ENCODE measurements at regions not wholly inside any gene's neighbourhood (a gene's known extent, or its start where the extent isn't known, plus 50 kb on each side); places are given as distances from the start of the nearest gene placed in this dataset.

GRCh38 chrX:34562006-34562405 lies 95.1 kb downstream of the TMEM47 start:
- Histone ChIP-seq H3K27ac (ENCODE audit: low read length, poor library complexity, severe bottlenecking) (no peak overlapping the region), H3K23ac (ENCODE audit: low read length in 2 of 2) (no peak overlapping the region), H3K36me3 (ENCODE audit: control insufficient read depth in 1 of 2, insufficient read depth in 2 of 2, low read depth in 1 of 2, low read length in 2 of 2) (no peaks in the 10 kb centered on the region), H4K91ac (ENCODE audit: low read length) (no peak overlapping the region), H3K9ac (ENCODE audit: low read length) (no peak overlapping the region), H2BK120ac (ENCODE audit: low read depth, low read length) (no peak overlapping the region), H2BK15ac (ENCODE audit: low read depth, poor library complexity, severe bottlenecking) (no peak overlapping the region), H2BK12ac (ENCODE audit: low read length in 2 of 2) (no peak overlapping the region), H3K79me1 (replicated peaks; ENCODE audit: low read length, poor library complexity, severe bottlenecking) (no peaks in the 10 kb centered on the region), H4K8ac (ENCODE audit: low read length) (no peak overlapping the region), H3K4ac (ENCODE audit: low read depth in 1 of 2, low read length in 2 of 2) (no peak overlapping the region), H3K27me3 (ENCODE audit: control insufficient read depth in 1 of 2, insufficient read depth in 1 of 2, low read length in 2 of 2) (no peaks in the 10 kb centered on the region), H3K14ac (ENCODE audit: low read length in 2 of 2) (no peak overlapping the region), H3K9me3 (ENCODE audit: control insufficient read depth, low read length) (no peaks in the 10 kb centered on the region), H3K4me3 (ENCODE audit: insufficient read depth in 1 of 2, low read depth in 1 of 2, low read length in 2 of 2) (no peak overlapping the region), H3K4me1 (ENCODE audit: control insufficient read depth, insufficient read depth, low read depth, low read length) (no peaks in the 10 kb centered on the region), H2BK5ac (ENCODE audit: low read depth, low read length, poor library complexity, severe bottlenecking) (no peak overlapping the region), H2AK5ac (ENCODE audit: low read length, severe bottlenecking) (no peak overlapping the region), H2AFZ (ENCODE audit: low read depth, low read length) (no peak overlapping the region), H3K4me2 (ENCODE audit: low read length, poor library complexity, severe bottlenecking) (no peak overlapping the region), H3K18ac (ENCODE audit: low read depth in 1 of 2, low read length in 2 of 2) (no peak overlapping the region)
- DNase-seq: no peak

- no peaks in the 10 kb centered on the region for H3K27me3 ChIP-seq (ENCODE audit: control insufficient read depth in 1 of 2, insufficient read depth in 1 of 2, low read length in 2 of 2)
- 100% methylated on average over 1 of the region's 4 CpGs for WGBS
- H2BK15ac ChIP-seq (ENCODE audit: low read depth, poor library complexity, severe bottlenecking): no peak overlapping the region
Observed at GRCh38 chrX:34560180-34560579, 96.9 kb downstream of the TMEM47 start.

GRCh38 chrX:34559325-34559724 lies 97.8 kb downstream of the TMEM47 start:
- Histone ChIP-seq H3K23ac (ENCODE audit: low read length in 2 of 2) (no peak overlapping the region), H4K91ac (ENCODE audit: low read length) (no peak overlapping the region), H3K4ac (ENCODE audit: low read depth in 1 of 2, low read length in 2 of 2) (no peak overlapping the region), H4K8ac (ENCODE audit: low read length) (no peak overlapping the region), H3K14ac (ENCODE audit: low read length in 2 of 2) (no peak overlapping the region), H2BK120ac (ENCODE audit: low read depth, low read length) (no peak overlapping the region), H3K79me1 (replicated peaks; ENCODE audit: low read length, poor library complexity, severe bottlenecking) (no peaks in the 10 kb centered on the region), H3K4me2 (ENCODE audit: low read length, poor library complexity, severe bottlenecking) (no peak overlapping the region), H2BK12ac (ENCODE audit: low read length in 2 of 2) (no peak overlapping the region), H2AK5ac (ENCODE audit: low read length, severe bottlenecking) (no peak overlapping the region), H3K9ac (ENCODE audit: low read length) (no peak overlapping the region), H3K18ac (ENCODE audit: low read depth in 1 of 2, low read length in 2 of 2) (no peak overlapping the region), H2BK5ac (ENCODE audit: low read depth, low read length, poor library complexity, severe bottlenecking) (no peak overlapping the region), H3K27ac (ENCODE audit: low read length, poor library complexity, severe bottlenecking) (no peak overlapping the region), H3K4me3 (ENCODE audit: insufficient read depth in 1 of 2, low read depth in 1 of 2, low read length in 2 of 2) (no peak overlapping the region), H3K9me3 (ENCODE audit: control insufficient read depth, low read length) (no peaks in the 10 kb centered on the region), H2AFZ (ENCODE audit: low read depth, low read length) (no peak overlapping the region), H3K4me1 (ENCODE audit: control insufficient read depth, insufficient read depth, low read depth, low read length) (no peaks in the 10 kb centered on the region), H3K36me3 (ENCODE audit: control insufficient read depth in 1 of 2, insufficient read depth in 2 of 2, low read depth in 1 of 2, low read length in 2 of 2) (no peaks in the 10 kb centered on the region), H3K27me3 (ENCODE audit: control insufficient read depth in 1 of 2, insufficient read depth in 1 of 2, low read length in 2 of 2) (no peaks in the 10 kb centered on the region), H2BK15ac (ENCODE audit: low read depth, poor library complexity, severe bottlenecking) (no peak overlapping the region)
- DNase-seq: no peak
- no CpG with 5 or more reads among the region's 1 CpG for WGBS

More at GRCh38 chrX:34560180-34560579, 96.9 kb downstream of the TMEM47 start:
- Histone ChIP-seq H2AFZ (ENCODE audit: low read depth, low read length) (no peak overlapping the region), H3K9ac (ENCODE audit: low read length) (no peak overlapping the region), H3K4me2 (ENCODE audit: low read length, poor library complexity, severe bottlenecking) (no peak overlapping the region), H3K23ac (ENCODE audit: low read length in 2 of 2) (no peak overlapping the region), H3K9me3 (ENCODE audit: control insufficient read depth, low read length) (no peaks in the 10 kb centered on the region), H2BK120ac (ENCODE audit: low read depth, low read length) (no peak overlapping the region), H4K8ac (ENCODE audit: low read length) (no peak overlapping the region), H3K79me1 (replicated peaks; ENCODE audit: low read length, poor library complexity, severe bottlenecking) (no peaks in the 10 kb centered on the region), H3K27ac (ENCODE audit: low read length, poor library complexity, severe bottlenecking) (no peak overlapping the region), H4K91ac (ENCODE audit: low read length) (no peak overlapping the region), H2BK12ac (ENCODE audit: low read length in 2 of 2) (no peak overlapping the region), H3K4me1 (ENCODE audit: control insufficient read depth, insufficient read depth, low read depth, low read length) (no peaks in the 10 kb centered on the region), H2AK5ac (ENCODE audit: low read length, severe bottlenecking) (no peak overlapping the region), H3K4me3 (ENCODE audit: insufficient read depth in 1 of 2, low read depth in 1 of 2, low read length in 2 of 2) (no peak overlapping the region), H3K4ac (ENCODE audit: low read depth in 1 of 2, low read length in 2 of 2) (no peak overlapping the region), H3K36me3 (ENCODE audit: control insufficient read depth in 1 of 2, insufficient read depth in 2 of 2, low read depth in 1 of 2, low read length in 2 of 2) (no peaks in the 10 kb centered on the region), H2BK5ac (ENCODE audit: low read depth, low read length, poor library complexity, severe bottlenecking) (no peak overlapping the region), H3K14ac (ENCODE audit: low read length in 2 of 2) (no peak overlapping the region), H3K18ac (ENCODE audit: low read depth in 1 of 2, low read length in 2 of 2) (no peak overlapping the region)
- no peak for DNase-seq

- no peak overlapping the region for H3K4me3 ChIP-seq (ENCODE audit: insufficient read depth in 1 of 2, low read depth in 1 of 2, low read length in 2 of 2)
- H2BK120ac ChIP-seq (ENCODE audit: low read depth, low read length): no peak overlapping the region
Observed at GRCh38 chrX:34557733-34558132, 99.4 kb downstream of the TMEM47 start.

More at GRCh38 chrX:34557733-34558132, 99.4 kb downstream of the TMEM47 start:
- Histone ChIP-seq H2BK5ac (ENCODE audit: low read depth, low read length, poor library complexity, severe bottlenecking) (no peak overlapping the region), H3K27me3 (ENCODE audit: control insufficient read depth in 1 of 2, insufficient read depth in 1 of 2, low read length in 2 of 2) (no peaks in the 10 kb centered on the region), H3K4ac (ENCODE audit: low read depth in 1 of 2, low read length in 2 of 2) (no peak overlapping the region), H2AFZ (ENCODE audit: low read depth, low read length) (no peak overlapping the region), H3K79me1 (replicated peaks; ENCODE audit: low read length, poor library complexity, severe bottlenecking) (no peaks in the 10 kb centered on the region), H3K27ac (ENCODE audit: low read length, poor library complexity, severe bottlenecking) (no peak overlapping the region), H3K9ac (ENCODE audit: low read length) (no peak overlapping the region), H2BK12ac (ENCODE audit: low read length in 2 of 2) (no peak overlapping the region), H4K8ac (ENCODE audit: low read length) (no peak overlapping the region), H3K23ac (ENCODE audit: low read length in 2 of 2) (no peak overlapping the region), H2AK5ac (ENCODE audit: low read length, severe bottlenecking) (no peak overlapping the region), H3K36me3 (ENCODE audit: control insufficient read depth in 1 of 2, insufficient read depth in 2 of 2, low read depth in 1 of 2, low read length in 2 of 2) (no peaks in the 10 kb centered on the region), H3K4me2 (ENCODE audit: low read length, poor library complexity, severe bottlenecking) (no peak overlapping the region), H3K18ac (ENCODE audit: low read depth in 1 of 2, low read length in 2 of 2) (no peak overlapping the region), H3K14ac (ENCODE audit: low read length in 2 of 2) (no peak overlapping the region), H3K4me1 (ENCODE audit: control insufficient read depth, insufficient read depth, low read depth, low read length) (no peaks in the 10 kb centered on the region), H4K91ac (ENCODE audit: low read length) (no peak overlapping the region), H3K9me3 (ENCODE audit: control insufficient read depth, low read length) (no peaks in the 10 kb centered on the region), H2BK15ac (ENCODE audit: low read depth, poor library complexity, severe bottlenecking) (no peak overlapping the region)
- WGBS: 100% methylated on average over 1 of the region's 1 CpG
- DNase-seq: no peak

All from mesenchymal stem cell (in vitro differentiated cells and primary cell).